ENCODE measurements at regions not wholly inside any gene's neighbourhood (a gene's known extent, or its start where the extent isn't known, plus 50 kb on each side); places are given as distances from the start of the nearest gene placed in this dataset.
A peak's percentile ranks its signal among the peaks of the same experiment; 100 is the strongest.

- Histone ChIP-seq H3K56ac (replicated peaks; ENCODE audit: insufficient read length, low read depth, low read length) (no peak overlapping the region), H4K91ac (replicated peaks; ENCODE audit: insufficient read length, low read length) (no peak overlapping the region), H3K23me2 (ENCODE audit: low read depth, low read length) (no peaks in the 10 kb centered on the region), H3K79me1 (ENCODE audit: low read depth, low read length) (no peaks in the 10 kb centered on the region), H3K27me3 (replicated peaks in 1 of 4; ENCODE audit: control insufficient read depth in 3 of 4, extremely low read depth in 1 of 4, insufficient read depth in 3 of 4, low read length in 3 of 4) (no peaks in the 10 kb centered on the region), H3K9ac (replicated peaks in 1 of 4; ENCODE audit: extremely low read depth in 1 of 4, low read depth in 3 of 4, low read length in 3 of 4) (no peak overlapping the region), H2AK5ac (ENCODE audit: low read depth, low read length) (no peak overlapping the region), H3K23ac (ENCODE audit: insufficient read length) (no peak overlapping the region), H3K36me3 (ENCODE audit: control insufficient read depth in 2 of 4, insufficient read depth in 4 of 4, low read length in 3 of 4) (no peaks in the 10 kb centered on the region), H2BK15ac (ENCODE audit: low read length) (no peak overlapping the region), H2AFZ (ENCODE audit: low read length) (peak overlapping the region; percentile 85; the same call in 1 of the 2 replicates), H3K4me2 (ENCODE audit: insufficient read depth in 1 of 2, low read depth in 2 of 2, low read length in 2 of 2) (no peak overlapping the region), H3K79me2 (ENCODE audit: control insufficient read depth in 1 of 2, insufficient read depth in 2 of 2, low read length in 2 of 2) (no peaks in the 10 kb centered on the region), H3K14ac (ENCODE audit: insufficient read length) (no peak overlapping the region), H4K8ac (ENCODE audit: extremely low read depth, insufficient read depth, low read length) (no peak overlapping the region), H3K4ac (replicated peaks; ENCODE audit: insufficient read length, low read depth, low read length) (no peak overlapping the region), H2BK120ac (replicated peaks; ENCODE audit: low read depth, low read length) (no peak overlapping the region), H3K18ac (ENCODE audit: extremely low read depth, low read length) (no peak overlapping the region; the same call in 1 of the 2 replicates), H2BK12ac (ENCODE audit: low read depth, low read length) (no peak overlapping the region), H2BK5ac (ENCODE audit: low read depth, low read length) (no peak overlapping the region), H3K4me1 (replicated peaks in 1 of 4; ENCODE audit: control insufficient read depth in 3 of 4, insufficient read depth in 4 of 4, low read length in 3 of 4) (peaks cover 0 to 10% (median 3%) of the 10 kb centered on the region in 4 experiments; a peak in 2 of 7 replicates), H3K9me3 (ENCODE audit: insufficient read depth in 2 of 2, low read depth in 1 of 2, low read length in 1 of 2) (no peaks in the 10 kb centered on the region), H3K27ac (ENCODE audit: low read depth, low read length) (no peak overlapping the region), H4K5ac (ENCODE audit: insufficient read length, low read depth, low read length) (no peak overlapping the region), H3K4me3 (ENCODE audit: extremely low read depth in 1 of 4, insufficient read depth in 2 of 4, low read depth in 3 of 4, low read length in 4 of 4) (no peak overlapping the region), H4K20me1 (replicated peaks in 1 of 2; ENCODE audit: control insufficient read depth in 1 of 2, insufficient read depth in 2 of 2, low read length in 2 of 2) (no peaks in the 10 kb centered on the region), H2BK20ac (ENCODE audit: low read length) (no peak overlapping the region)
- FAIRE-seq (peak; percentile 60), DNase-seq (ENCODE audit: low read depth in 1 of 2, low spot score in 2 of 2) (no peak)
- WGBS, 2 experiments (ENCODE audit: extremely low coverage in 1 of 2, insufficient coverage in 1 of 2, insufficient read length in 1 of 2, insufficient replicate concordance in 2 of 2, low coverage in 1 of 2, low lambda C conversion rate in 2 of 2, missing lambda C conversion rate in 1 of 2), result 89% methylated on average over 1 of the region's 2 CpGs; no CpG with 5 or more reads in 1 of the 2 experiments
- CTCF ChIA-PET (ENCODE audit: partially characterized antibody), result interaction anchor here (0.7 to 1.5 kb wide), 22 partner anchors 12 to 1168 kb away, joined by 3 to 7 read pairs (median 4); no protein-coding TSS in a partner anchor
- POLR2A ChIA-PET (ENCODE audit: partially characterized antibody), result interaction anchor here (0.9 kb wide), 1 partner anchor 209 kb away, joined by 3 read pairs; no protein-coding TSS in a partner anchor
- TF ChIP-seq CHD2 (IDR thresholded peaks at IDR 0.05; ENCODE audit: low read length) (no peak), GTF2F1 (IDR thresholded peaks at IDR 0.05; ENCODE audit: borderline replicate concordance, low read depth, low read length) (no peak), NRF1 (IDR thresholded peaks at IDR 0.05; ENCODE audit: low read depth, low read length) (no peak), RNF2 (IDR thresholded peaks at IDR 0.05; ENCODE audit: borderline replicate concordance, low read depth, low read length, missing control alignments, poor library complexity, severe bottlenecking) (no peak), RAD21 (IDR thresholded peaks at IDR 0.05 in 1 of 2, conservative IDR thresholded peaks at IDR 0.05 in 1 of 2; ENCODE audit: low read depth in 2 of 2, low read length in 2 of 2) (peak; percentile 90 to 91), HDAC2 (IDR thresholded peaks at IDR 0.05; ENCODE audit: borderline replicate concordance in 1 of 2, low read depth in 2 of 2, low read length in 2 of 2) (no peak), TEAD4 (IDR thresholded peaks at IDR 0.05; ENCODE audit: low read depth, low read length) (no peak)
- TF ChIP-seq, protein P1, sequence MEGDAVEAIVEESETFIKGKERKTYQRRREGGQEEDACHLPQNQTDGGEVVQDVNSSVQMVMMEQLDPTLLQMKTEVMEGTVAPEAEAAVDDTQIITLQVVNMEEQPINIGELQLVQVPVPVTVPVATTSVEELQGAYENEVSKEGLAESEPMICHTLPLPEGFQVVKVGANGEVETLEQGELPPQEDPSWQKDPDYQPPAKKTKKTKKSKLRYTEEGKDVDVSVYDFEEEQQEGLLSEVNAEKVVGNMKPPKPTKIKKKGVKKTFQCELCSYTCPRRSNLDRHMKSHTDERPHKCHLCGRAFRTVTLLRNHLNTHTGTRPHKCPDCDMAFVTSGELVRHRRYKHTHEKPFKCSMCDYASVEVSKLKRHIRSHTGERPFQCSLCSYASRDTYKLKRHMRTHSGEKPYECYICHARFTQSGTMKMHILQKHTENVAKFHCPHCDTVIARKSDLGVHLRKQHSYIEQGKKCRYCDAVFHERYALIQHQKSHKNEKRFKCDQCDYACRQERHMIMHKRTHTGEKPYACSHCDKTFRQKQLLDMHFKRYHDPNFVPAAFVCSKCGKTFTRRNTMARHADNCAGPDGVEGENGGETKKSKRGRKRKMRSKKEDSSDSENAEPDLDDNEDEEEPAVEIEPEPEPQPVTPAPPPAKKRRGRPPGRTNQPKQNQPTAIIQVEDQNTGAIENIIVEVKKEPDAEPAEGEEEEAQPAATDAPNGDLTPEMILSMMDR (IDR thresholded peaks at IDR 0.05; ENCODE audit: control extremely low read depth in 1 of 3, insufficient read depth in 1 of 3, low read depth in 1 of 3, low read length in 3 of 3), result peak; percentile 23 to 69 (median 69)
Measured at GRCh38 chr1:95309031-95309471, 75.0 kb downstream of the RWDD3 start.

Measured in H1 (cell line).